ENCODE measurements at regions not wholly inside any gene's neighbourhood (a gene's known extent, or its start where the extent isn't known, plus 50 kb on each side); places are given as distances from the start of the nearest gene placed in this dataset.
"Not testable (repeated sequence)": the region's sequence is repeated elsewhere in the genome, so short reads cannot be mapped to it uniquely, and the experiment has no call there.

DNA sequence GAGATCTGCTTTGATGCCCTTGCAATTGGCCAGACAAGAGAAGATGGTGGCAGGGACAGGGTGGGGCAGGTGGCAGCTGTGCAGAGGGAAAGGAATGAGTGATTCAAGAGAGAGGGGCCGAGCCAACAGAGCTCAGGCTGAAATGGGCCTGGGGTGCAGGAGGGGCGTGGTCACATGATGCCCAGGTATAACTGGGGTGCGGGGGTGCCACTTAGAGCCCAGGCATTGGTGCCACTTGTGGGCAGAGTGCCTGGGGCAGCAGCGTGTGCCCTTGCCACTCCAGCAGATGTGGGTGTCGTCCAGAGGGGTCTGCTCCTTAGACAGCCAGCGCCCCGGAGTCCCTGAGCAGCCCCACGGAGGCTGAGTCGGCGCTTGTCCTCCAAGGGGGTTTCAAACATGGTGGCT lies 88.7 kb downstream of the PLXNA1 start:
- DNase-seq (ENCODE audit: low read depth, low spot score): no peak

DNA sequence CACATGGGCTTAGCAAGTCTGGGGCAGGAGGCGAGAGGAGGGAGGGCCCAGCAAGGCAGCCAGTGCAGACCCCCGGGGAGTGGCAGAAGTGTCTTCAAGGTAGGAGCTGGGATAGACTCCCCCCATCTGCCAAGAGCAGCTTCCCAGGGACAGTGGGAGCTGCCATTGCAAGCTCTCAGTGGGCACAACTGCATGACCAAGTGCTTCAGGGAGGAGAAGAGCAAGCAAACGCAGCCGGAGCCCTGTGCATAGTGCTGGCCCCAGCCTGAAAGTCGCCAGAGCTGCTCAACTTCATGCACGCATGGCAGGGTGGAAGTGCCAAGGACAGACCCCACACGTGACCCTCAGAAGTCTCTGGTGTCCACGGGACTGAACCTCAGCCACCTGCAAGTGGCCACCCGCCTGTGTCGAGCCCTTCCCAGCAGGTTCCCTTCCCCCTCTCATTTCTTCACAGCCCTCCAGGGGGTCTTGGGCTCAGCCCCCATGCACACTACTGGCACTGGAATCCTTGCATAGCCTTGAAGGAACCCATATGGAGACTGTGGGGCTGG lies 89.4 kb downstream of the PLXNA1 start:
- no peak for DNase-seq (ENCODE audit: low read depth, low spot score)

DNA sequence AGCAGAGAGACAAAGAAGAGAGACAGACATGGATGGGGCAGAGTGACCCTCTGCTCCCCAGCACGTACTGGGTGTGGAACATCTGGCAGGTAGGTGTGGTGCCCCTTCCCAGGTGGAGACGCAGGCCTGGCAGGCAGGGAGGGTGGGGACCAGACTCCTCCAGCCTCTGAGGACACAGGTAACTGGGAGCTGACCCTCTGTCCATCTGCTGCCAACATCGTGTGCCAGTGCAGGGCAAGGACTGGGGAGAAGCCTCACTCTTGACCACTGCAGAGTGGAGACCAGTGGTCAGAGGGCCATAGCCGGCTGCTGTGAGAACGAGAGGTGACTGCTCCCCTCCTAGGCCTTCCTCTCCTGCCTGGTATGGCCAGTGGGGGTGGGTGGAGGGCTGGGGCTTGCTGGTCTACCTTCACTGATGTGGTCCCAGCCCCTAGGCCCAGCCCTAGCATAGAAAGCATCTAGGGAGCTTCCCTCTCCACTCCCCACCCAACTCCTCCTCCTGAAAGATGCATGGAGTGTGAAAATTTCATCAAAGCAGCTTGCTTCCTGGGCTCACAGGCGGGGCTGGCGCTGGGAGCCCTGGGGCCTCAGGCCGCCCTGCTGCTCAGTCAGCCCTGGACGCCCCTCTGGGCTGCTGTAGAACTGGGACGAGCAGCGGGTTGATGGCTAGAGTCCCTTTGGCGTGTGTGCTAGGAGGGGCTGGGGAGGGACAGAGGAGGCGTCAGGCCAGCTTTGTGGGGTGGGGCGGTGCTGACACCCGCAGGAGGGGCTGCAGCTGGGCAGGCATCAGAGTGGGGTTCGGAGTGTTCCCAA lies 90.3 kb downstream of the PLXNA1 start:
- DNase-seq (ENCODE audit: low read depth, low spot score): no peak

DNA sequence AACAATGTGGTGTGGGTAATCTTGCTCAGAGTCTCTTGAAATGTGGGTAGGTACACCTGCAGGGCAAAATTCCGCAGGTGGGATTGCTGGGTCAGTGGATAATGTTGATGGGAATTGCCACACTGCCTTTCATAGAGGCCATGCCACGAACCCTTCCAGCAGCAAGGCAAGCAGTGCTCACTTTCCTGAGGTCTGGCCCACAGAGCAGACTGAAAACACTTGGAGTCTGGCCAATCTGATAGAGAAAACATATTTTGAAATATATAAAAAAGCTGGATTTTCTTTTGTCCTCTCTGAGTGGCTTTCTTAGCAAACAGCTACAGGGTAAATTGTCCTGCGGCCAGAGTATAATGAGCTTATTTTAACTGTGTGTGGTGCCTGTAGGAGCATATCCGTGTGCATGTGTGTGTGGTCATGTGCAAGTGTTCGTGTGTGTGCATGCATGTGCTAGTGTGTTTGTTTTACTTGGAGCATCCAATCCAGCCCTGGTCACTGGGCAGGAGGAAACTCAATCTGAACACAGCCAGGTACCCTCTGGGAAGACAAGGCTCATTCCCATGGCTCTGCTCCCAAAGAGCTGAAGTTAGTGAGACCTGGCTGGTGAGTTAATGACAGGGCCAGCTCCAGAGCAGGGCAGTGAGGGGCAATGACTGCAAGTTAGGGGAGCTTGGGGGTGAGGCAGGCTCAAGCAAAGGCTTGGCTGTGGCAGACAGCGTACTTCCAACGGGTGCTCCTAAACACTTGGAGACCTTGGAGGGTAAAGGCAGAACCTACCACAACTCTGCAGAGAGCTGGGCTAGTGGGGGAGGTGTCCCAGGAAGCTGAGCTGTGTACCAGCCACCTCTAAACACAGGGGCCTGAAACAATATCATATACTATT lies 91.3 kb downstream of the PLXNA1 start:
- no peak for DNase-seq (ENCODE audit: low read depth, low spot score)

DNA sequence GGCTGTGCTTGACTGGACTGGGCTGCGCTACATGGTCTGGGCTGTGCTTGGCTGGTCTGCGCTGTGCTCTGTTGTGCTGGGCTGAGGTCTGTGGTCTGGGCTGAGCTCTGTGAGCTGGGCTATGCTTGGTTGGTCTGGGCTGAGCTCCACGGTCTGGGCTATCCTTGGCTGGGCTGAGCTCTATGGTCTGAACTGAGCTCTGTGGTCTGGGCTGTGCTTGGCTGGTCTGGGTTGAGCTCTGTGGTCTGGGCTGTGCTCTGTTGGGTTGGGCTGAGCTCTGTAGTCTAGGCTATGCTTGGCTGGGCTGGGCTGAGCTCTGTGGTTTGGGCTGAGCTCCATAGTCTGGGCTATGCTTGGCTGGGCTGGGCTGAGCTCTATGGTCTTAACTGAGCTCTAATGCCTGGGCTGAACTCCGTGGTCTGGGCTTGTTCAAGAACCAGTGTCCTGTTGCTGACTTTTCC lies 92.0 kb downstream of the PLXNA1 start:
- peak; percentile 60 for DNase-seq (ENCODE audit: low read depth, low spot score)

DNA sequence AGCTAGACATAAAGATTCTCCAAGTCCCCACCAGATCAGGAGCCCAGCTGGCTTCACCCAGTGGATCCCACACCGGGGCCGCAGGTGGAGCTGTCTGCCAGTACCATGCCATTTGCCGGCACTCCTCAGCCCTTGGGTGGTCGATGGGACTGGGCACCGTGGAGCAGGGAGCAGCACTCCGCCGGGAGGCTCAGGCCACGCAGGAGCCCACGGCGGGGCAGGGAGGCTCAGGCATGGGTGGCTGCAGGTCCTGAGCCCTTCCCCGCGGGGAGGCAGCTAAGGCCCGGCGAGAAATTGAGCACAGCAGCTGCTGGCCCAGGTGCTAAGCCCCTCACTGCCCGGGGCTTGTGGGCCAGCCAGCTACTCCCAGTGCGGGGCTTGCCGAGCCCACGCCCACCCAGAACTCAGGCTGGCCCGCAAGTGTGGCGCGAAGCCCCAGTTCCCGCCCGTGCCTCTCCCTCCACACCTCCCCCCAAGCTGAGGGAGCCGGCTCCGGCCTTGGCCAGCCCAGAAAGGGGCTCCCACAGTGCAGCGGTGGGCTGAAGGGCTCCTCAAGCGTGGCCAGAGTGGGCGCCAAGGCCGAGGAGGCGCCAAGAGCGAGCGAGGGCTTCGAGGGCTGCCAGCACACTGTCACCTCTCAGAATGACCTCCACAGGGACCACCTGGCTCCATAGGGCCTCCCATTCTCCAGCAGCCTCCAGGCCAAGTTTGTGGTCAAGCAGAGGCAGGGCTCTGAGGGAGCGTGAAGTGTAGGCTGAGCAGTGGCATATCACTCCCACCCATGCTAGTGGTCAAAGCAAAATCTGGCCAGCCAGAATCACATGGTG lies 93.5 kb downstream of the PLXNA1 start:
- not testable (repeated sequence) for DNase-seq (ENCODE audit: low read depth, low spot score)

DNA sequence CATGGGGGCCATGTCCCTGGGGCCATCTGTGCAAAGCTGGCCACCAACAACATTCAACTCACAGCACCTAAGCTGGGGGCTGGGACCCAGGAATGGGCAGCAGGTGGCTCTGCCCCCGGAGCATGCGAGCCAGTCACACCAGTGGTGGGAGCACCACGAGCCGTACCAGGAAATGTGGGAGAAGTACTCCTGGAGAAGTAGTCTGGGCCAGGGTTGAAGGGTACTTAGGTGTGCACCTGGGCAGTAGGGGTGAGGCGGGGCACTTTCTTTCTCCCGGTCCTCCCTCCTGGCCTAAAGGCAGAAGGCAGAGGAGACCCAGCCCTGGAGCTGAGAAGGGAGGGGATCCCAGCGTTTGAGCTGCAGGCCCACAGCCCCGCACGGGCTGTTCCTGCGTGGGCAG lies 94.2 kb downstream of the PLXNA1 start:
- no peak for DNase-seq (ENCODE audit: low read depth, low spot score)

DNA sequence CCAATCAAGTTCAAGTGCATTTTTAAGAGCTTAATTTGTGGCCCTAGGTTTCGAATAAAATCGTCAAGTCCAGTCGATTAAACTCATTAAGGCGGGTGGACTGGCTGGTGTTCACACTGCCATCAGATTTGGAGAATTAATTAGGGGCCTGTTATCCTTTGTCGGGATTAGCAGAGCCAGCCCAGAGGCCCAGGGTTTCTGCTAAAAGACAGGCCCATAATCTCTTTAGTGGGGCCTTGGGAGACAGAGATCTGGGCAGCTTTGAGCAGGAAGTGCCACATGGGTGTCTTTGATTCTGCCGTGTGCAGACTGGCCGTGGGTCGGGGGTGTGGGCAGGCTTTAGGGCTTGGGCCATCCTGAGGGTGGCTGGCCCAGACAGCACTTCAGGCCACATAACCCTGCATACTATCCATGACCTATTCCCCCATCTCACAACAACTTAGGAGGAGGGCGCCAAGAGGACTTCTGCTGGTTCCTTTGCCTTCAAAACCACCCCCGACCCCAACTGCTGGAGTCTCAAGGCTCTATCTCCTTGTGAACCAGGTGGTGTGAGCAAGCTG lies 94.7 kb downstream of the PLXNA1 start:
- no peak for DNase-seq (ENCODE audit: low read depth, low spot score)

DNA sequence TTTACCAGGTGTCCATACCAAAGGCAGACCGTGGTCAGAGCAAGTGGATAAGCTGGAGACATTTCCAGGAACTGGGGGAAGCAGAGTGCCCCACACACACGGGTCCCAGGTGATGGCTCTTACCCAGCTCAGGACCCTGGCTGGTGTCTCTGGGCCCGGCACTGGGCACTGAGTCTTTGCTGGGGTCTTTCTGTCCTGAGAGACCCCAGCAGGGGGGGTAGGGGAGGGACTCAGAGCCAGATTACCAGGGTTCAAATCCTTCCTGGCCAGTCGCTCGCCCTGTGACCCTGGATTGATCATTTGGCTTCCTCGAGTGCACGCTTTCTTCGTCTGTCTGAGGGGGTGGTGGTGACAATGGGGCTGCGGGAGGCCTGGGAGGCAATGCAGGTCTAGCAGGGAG lies 95.7 kb downstream of the PLXNA1 start:
- no peak for DNase-seq (ENCODE audit: low read depth, low spot score)

DNA sequence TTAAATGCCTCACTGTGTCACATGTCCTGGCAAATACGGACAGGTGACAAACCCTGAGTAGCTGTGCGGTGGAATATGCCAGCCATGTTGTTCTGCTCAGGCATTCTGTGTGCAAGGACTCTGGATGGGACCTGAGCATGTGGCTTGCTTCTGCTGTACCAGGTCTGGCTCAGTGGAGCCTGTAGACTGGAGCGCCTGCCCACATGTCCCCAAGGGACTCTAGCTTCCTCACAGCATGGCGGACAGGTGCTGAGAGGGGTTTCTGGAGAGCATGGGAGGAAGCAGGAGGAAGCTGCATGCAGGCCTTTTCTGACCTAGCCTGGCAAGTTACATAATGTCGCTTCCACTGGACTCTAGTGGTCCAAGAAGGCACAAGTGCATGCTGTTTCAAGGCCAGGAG lies 96.3 kb downstream of the PLXNA1 start:
- no peak for DNase-seq (ENCODE audit: low read depth, low spot score)

DNA sequence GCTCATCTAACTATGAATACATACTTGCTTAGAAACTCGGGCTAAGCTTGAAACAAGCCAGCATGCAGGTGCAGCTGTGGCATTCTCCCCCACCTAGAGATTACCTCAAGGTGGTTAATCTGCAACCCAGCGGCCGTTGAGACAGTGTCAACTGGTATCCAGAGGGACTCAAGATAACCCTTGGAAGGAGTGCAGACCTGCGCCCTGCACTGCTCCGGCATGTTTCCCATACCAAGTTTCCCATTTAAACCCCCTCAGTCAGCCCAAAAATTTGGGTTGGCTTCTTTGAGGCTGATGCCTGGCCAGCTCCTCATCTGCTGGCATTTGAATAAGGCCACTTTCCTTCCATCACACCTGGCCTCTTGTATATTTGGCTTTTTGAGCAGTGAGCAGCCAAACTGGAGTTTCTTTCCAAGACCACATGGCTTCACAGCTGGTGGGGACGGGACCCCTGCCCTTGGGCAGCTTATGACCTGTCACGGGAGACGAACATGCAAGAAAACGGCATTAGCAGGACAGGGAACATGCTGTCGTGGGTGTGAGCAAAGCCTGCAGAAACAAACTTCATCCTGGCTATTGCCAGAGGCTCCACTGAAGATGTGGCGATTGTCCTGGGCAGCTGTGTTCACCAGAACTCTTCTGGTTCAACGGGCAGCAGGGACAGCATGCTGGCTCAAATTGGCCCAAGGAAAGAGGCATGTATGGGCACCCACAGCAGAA lies 98.2 kb downstream of the PLXNA1 start:
- no peak for DNase-seq (ENCODE audit: low read depth, low spot score)

DNA sequence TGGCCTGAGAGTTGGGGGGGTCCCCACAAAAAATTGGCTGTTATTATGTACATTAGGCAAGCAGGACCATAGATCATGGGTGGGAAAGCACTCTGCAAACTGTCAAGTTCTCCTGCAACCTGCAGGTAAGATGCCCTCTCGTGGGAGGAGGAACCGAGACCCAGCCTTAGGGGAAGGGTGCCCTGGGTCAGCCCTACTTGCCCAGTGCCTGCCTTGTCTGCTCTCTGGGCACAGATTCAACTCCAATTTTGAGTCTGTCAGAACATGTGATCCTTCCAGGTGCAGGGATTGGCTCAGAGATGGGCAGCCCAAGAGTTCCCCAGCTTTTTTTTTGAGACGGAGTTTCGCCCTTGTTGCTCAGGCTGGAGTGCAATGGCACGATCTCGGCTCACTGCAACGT lies 99.2 kb downstream of the PLXNA1 start:
- no peak for DNase-seq (ENCODE audit: low read depth, low spot score)

DNA sequence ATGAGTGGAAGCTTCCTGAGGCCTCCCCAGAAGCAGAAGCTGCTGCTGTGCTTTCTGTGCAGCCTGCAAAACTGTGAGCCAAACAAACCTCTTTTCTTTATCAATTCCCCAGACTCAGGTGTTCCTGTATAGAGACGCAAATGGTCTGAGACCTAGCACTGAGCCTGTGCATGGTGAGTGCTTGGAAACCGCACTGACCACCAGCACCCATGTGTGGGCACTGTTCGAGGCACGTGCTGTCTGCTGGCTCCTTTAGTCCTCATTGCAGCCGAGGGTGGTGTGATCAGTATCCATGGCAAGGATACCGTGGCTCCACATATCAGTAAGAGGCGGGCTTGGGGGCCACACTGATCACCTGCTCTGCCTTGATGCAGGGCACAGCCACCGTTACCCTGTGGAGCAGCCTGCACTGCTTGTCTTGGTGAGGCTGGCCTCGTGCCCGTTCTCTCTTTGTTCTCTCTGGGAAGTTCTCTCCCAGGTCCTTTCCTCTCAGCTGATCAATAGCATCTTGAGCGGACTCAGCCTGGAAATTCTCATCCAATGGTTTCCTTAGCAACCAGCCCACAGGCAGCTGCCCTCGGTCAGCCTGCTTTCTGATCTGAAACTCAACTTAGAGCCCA lies 101.0 kb downstream of the PLXNA1 start:
- DNase-seq (ENCODE audit: low read depth, low spot score): no peak

DNA sequence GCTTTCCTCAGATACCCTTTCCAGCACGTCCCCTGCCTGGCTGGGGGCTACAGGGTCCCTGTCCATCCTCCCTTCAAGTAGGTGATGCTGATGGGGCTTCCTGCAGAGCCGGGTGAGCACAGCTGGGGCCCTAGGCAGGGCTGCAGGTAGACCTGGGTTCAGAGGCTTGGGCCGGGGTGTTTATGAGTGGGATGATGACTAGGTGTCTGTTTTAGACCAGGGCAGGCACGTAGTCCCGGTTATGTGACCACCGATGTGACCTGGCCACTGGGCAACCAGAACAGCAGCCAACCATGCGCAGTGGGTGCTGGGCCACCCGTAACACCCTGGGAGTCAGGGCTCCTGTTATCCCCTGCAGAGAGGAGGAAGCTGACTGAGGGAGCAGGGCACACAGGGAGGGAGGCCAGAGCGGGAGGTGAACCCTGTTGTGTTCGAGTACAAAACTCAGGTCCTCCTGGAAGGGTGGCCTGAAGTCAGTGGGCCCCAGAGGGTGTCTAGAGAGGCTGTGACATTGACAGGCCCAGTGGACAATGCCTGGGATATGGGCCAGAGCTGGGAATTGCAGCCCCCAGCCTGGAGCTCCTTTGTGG lies 101.6 kb downstream of the PLXNA1 start:
- DNase-seq (ENCODE audit: low read depth, low spot score): no peak

DNA sequence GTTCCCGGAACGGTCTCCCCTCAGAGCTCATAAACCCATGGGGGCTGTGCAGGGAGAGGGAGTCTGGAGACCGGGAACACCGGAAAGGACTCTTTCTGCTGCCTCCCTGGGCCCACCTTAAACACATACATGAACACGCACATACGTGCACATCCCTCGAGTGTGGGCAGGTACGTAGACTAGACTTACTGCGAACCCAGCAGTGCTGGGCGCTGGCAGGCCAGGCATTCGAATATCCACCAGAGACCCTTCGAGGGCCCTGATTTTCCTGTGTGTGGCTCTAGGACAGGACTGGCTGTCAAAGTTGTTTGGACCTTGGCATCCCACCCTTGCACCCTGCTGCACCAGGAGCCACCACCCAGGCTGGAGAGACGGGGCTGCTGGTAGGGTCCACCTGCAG lies 102.7 kb downstream of the PLXNA1 start:
- DNase-seq (ENCODE audit: low read depth, low spot score): no peak

DNA sequence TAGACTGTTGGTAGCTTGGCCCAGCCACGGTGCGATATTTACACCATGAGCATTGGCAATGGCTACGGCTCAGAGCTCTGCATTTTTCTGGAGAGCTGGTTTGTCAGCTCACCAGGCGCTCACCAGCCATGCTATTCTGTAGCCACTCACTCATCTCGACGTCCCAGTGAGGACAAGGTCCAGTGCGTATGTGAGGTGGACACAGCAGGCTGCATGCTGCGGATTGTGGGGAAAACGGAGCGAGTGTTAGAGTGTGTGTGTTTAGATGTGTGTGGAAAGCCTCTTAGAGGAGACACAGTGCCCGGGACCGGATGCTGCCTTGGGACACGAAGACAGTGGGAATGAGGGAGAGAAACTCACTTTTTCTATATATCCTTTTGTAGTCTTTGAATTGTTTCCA lies 103.7 kb downstream of the PLXNA1 start:
- DNase-seq (ENCODE audit: low read depth, low spot score): not testable (repeated sequence)

DNA sequence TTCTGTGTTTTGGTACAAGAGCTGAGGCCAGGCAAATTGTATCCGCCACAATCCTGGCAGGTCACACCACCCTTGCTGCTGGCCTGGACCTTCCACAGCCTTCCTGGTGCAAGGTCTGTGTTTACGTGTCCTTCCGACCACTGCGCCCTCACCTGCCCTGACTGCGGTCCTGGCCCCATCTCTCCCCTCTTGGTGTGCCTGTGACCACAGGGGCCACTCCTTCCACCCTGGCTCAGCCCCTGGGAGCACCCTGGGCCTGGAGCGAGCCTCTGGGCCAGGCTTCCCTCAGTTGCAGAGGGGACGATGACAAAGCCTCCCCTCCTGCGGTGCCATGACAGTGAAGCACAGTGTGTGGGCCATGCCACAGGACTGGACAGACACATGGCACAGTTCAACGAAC lies 104.5 kb downstream of the PLXNA1 start:
- DNase-seq (ENCODE audit: low read depth, low spot score): no peak

DNA sequence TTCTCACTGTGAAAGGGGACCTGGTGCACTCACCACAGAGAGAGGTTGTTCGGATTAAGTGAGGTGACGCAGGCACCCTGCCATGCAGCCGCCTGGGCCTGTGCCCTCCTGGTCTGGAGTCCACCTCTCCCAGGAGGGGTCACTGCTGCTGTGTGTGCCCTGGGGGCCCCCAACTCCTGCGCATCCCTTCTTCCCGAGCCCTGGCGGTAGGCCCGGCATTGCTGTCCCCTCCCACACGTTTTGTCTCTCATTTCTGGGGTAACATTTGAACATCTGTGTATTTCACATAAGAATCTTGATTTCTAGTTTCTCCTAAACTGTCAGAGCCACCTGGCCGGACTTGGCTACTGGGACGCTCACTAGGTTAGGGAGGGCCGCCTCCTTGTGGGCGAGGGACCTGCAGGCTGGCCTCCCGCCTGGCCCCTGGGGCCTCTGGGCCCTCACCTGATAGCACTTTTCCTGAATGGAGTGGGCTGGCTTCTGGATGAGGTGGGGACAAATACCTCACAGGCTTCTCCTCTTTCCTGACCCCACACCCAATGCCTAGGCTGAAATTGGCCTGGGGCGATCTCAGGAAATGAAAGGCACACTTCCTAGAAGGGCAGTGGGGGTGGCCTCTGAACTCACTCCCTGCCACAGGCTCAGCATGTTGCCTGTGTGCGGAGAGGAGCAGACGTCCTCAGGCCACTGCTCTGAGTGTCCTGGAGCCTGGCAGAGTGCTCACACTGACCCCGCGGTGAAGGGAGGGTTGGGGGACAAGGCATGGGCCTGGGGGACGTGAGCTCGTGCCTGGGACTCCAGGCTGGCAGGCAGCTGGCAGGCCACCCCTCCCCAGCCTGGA lies 104.2 kb upstream of the PRR23E start:
- no peak for DNase-seq (ENCODE audit: low read depth, low spot score)
